ENCODE measurements at regions not wholly inside any gene's neighbourhood (a gene's known extent, or its start where the extent isn't known, plus 50 kb on each side); places are given as distances from the start of the nearest gene placed in this dataset.
A peak's percentile ranks its signal among the peaks of the same experiment; 100 is the strongest.

DNA sequence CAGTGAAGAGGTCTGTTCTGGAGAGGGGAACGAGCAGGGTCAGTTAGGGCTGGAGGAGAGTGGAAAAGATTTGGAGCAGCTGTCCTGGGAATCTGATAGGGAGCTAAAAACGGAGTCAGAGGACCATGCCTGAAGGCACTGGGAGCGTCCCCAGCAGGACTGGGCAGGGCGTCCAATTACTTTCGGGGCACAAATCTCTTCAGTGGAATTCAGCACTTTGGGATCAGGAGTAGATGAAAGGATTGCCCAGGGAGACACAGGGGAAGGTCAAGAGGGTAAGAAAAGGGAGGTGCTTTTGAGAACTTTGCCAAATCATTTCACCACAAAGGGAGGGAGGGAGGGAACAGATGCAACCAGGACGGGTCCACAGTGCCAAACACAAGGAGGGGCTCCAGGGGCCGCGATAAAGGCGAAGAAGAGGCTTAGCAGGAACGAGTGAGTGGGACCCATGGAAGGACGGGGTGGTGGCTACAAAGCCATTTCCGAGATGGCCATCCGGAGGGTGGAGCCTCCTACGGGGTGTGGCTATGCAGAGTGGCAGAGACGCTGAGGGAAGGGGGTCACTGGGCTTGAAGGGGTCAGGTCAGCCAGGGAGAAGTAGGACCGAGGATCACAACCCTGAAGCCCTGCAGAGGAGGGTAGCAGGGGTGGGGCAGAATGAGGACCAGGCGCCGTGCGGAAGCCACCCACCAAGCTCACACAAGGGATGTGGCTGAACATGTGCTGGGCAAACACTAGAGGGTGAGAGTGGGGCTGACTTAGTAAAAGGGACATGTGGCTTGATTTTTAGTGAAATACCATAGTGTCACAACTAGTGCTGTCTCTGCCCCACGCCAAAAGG is 180.0 kb upstream of the RREB1 start:
- TF ChIP-seq, protein P1, sequence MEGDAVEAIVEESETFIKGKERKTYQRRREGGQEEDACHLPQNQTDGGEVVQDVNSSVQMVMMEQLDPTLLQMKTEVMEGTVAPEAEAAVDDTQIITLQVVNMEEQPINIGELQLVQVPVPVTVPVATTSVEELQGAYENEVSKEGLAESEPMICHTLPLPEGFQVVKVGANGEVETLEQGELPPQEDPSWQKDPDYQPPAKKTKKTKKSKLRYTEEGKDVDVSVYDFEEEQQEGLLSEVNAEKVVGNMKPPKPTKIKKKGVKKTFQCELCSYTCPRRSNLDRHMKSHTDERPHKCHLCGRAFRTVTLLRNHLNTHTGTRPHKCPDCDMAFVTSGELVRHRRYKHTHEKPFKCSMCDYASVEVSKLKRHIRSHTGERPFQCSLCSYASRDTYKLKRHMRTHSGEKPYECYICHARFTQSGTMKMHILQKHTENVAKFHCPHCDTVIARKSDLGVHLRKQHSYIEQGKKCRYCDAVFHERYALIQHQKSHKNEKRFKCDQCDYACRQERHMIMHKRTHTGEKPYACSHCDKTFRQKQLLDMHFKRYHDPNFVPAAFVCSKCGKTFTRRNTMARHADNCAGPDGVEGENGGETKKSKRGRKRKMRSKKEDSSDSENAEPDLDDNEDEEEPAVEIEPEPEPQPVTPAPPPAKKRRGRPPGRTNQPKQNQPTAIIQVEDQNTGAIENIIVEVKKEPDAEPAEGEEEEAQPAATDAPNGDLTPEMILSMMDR (IDR thresholded peaks at IDR 0.05 in 8 of 11, conservative IDR thresholded peaks at IDR 0.05 in 3 of 11) = peak in 5 of 11 experiments; percentile 15 to 33 (median 23)
- no peak for TF ChIP-seq POLR2A (IDR thresholded peaks at IDR 0.05)
